Mesenchymal stem cell (in vitro differentiated cells and primary cell): ENCODE measurements at regions not wholly inside any gene's neighbourhood (a gene's known extent, or its start where the extent isn't known, plus 50 kb on each side); places are given as distances from the start of the nearest gene placed in this dataset.

Experiments
- DNase-seq: peaks from one replicate; pipeline ENCODE4 v3.0.0-alpha.2; 2013
- H2AFZ ChIP-seq: one replicate; pipeline ENCODE4 v1.6.1; 2013; ENCODE audit warnings: low read depth, mild to moderate bottlenecking, control low read depth, inconsistent platforms, low read length, moderate library complexity
- H2AK5ac ChIP-seq: 2 replicates; pipeline ENCODE4 v1.6.1; 2013; ENCODE audit warnings: low read length, moderate library complexity, mild to moderate bottlenecking, inconsistent platforms; ENCODE audit not compliant: severe bottlenecking
- H2BK120ac ChIP-seq: one replicate; pipeline ENCODE4 v1.6.1; 2013; ENCODE audit warnings: low read depth, mild to moderate bottlenecking, inconsistent platforms, low read length, moderate library complexity
- H2BK12ac ChIP-seq, 2 experiments: one replicate each; pipeline ENCODE4 v1.6.1; 2013; ENCODE audit warnings: inconsistent platforms in 2 of 2, low read length in 2 of 2, mild to moderate bottlenecking in 2 of 2, moderate library complexity in 2 of 2, control low read depth in 1 of 2
- H2BK15ac ChIP-seq: one replicate; pipeline ENCODE4 v1.6.1; 2013; ENCODE audit warnings: mild to moderate bottlenecking, low read depth, inconsistent platforms; ENCODE audit not compliant: poor library complexity, severe bottlenecking
- H2BK5ac ChIP-seq: 2 replicates; pipeline ENCODE4 v1.6.1; 2013; ENCODE audit warnings: low read depth, mild to moderate bottlenecking, low read length, control low read depth, inconsistent platforms; ENCODE audit not compliant: poor library complexity, severe bottlenecking
- H3K14ac ChIP-seq, 2 experiments: one replicate each; pipeline ENCODE4 v1.6.1; 2013; ENCODE audit warnings: inconsistent platforms in 2 of 2, low read length in 2 of 2, control low read depth in 1 of 2, mild to moderate bottlenecking in 1 of 2, moderate library complexity in 1 of 2
- H3K18ac ChIP-seq, 2 experiments: one replicate each; pipeline ENCODE4 v1.6.1; 2013; ENCODE audit warnings: inconsistent platforms in 2 of 2, low read length in 2 of 2, control low read depth in 1 of 2, low read depth in 1 of 2, mild to moderate bottlenecking in 1 of 2
- H3K23ac ChIP-seq, 2 experiments: one replicate each; pipeline ENCODE4 v1.6.1; 2013; ENCODE audit warnings: inconsistent platforms in 2 of 2, low read length in 2 of 2, mild to moderate bottlenecking in 2 of 2, moderate library complexity in 2 of 2, control low read depth in 1 of 2
- H3K27ac ChIP-seq: 2 replicates; pipeline ENCODE4 v1.5.1; 2013; ENCODE audit warnings: mild to moderate bottlenecking, moderate library complexity, low read length, control low read depth, inconsistent platforms; ENCODE audit not compliant: poor library complexity, severe bottlenecking
- H3K27me3 ChIP-seq, 2 experiments: 2 replicates each; pipeline versions ENCODE4 v1.6.1 to v1.7.0; 2013; ENCODE audit warnings: low read length in 2 of 2, mild to moderate bottlenecking in 2 of 2, moderate library complexity in 2 of 2, control low read depth in 1 of 2, inconsistent platforms in 1 of 2; ENCODE audit not compliant: control insufficient read depth in 1 of 2, insufficient read depth in 1 of 2
- H3K36me3 ChIP-seq, 2 experiments: 2 replicates each; pipeline versions ENCODE4 v1.6.1 to v1.7.0; 2013; ENCODE audit warnings: low read length in 2 of 2, control low read depth in 1 of 2, inconsistent platforms in 1 of 2, low read depth in 1 of 2, mild to moderate bottlenecking in 1 of 2; ENCODE audit not compliant: insufficient read depth in 2 of 2, control insufficient read depth in 1 of 2
- H3K4ac ChIP-seq, 2 experiments: one replicate each; pipeline ENCODE4 v1.6.1; 2013; ENCODE audit warnings: inconsistent platforms in 2 of 2, low read length in 2 of 2, mild to moderate bottlenecking in 2 of 2, moderate library complexity in 2 of 2, control low read depth in 1 of 2, low read depth in 1 of 2
- H3K4me1 ChIP-seq: 2 replicates; pipeline ENCODE4 v1.6.1; 2013; ENCODE audit warnings: low read depth, low read length, control low read depth; ENCODE audit not compliant: control insufficient read depth, insufficient read depth
- H3K4me2 ChIP-seq: 2 replicates; pipeline ENCODE4 v1.6.1; 2013; ENCODE audit warnings: low read length, mild to moderate bottlenecking, inconsistent platforms; ENCODE audit not compliant: poor library complexity, severe bottlenecking
- H3K4me3 ChIP-seq, 2 experiments: 2 replicates each; pipeline versions ENCODE4 v1.5.1 to v1.7.0; 2013; ENCODE audit warnings: low read length in 2 of 2, mild to moderate bottlenecking in 2 of 2, control low read depth in 1 of 2, low read depth in 1 of 2; ENCODE audit not compliant: insufficient read depth in 1 of 2
- H3K79me1 ChIP-seq: replicated peaks from 2 replicates; pipeline ENCODE4 v1.6.1; 2013; ENCODE audit warnings: mild to moderate bottlenecking, control low read depth, low read length, inconsistent platforms; ENCODE audit not compliant: poor library complexity, severe bottlenecking
- H3K9ac ChIP-seq: 2 replicates; pipeline ENCODE4 v1.7.0; 2013; ENCODE audit warnings: mild to moderate bottlenecking, low read length, moderate library complexity
- H3K9me3 ChIP-seq: 2 replicates; pipeline ENCODE4 v1.7.0; 2013; ENCODE audit warnings: mild to moderate bottlenecking, low read length; ENCODE audit not compliant: control insufficient read depth
- H4K8ac ChIP-seq: one replicate; pipeline ENCODE4 v1.6.1; 2013; ENCODE audit warnings: inconsistent platforms, mild to moderate bottlenecking, low read length, moderate library complexity
- H4K91ac ChIP-seq: one replicate; pipeline ENCODE4 v1.6.1; 2013; ENCODE audit warnings: mild to moderate bottlenecking, low read length, inconsistent platforms
- WGBS: methylation state at CpG from one replicate; pipeline ENCODE4 v1.1.7; 2013; ENCODE audit warnings: mixed read lengths; 5-methylcytosine and 5-hydroxymethylcytosine counted together

- H4K91ac ChIP-seq, result no peak overlapping the region
Observed at GRCh38 chr10:76675561-76675950, 962.1 kb downstream of the KCNMA1 start.

GRCh38 chr10:76667408-76668370 lies 969.9 kb downstream of the KCNMA1 start:
- H3K36me3 ChIP-seq, result no peaks in the 10 kb centered on the region
- H3K27ac ChIP-seq, result no peak overlapping the region
- no peaks in the 10 kb centered on the region for H3K27me3 ChIP-seq
- no peak overlapping the region for H4K91ac ChIP-seq
- H3K4me1 ChIP-seq, result no peaks in the 10 kb centered on the region
- DNase-seq, result no peak
- no peak overlapping the region for H3K9ac ChIP-seq
- no peak overlapping the region for H2BK15ac ChIP-seq
- no peak overlapping the region for H2BK120ac ChIP-seq
- no peak overlapping the region for H3K23ac ChIP-seq
- H2BK12ac ChIP-seq, result no peak overlapping the region
- H3K9me3 ChIP-seq, result no peaks in the 10 kb centered on the region
- H4K8ac ChIP-seq, result no peak overlapping the region
- no peak overlapping the region for H2AFZ ChIP-seq
- H2AK5ac ChIP-seq, result no peak overlapping the region
- H3K18ac ChIP-seq, result no peak overlapping the region
- H3K4ac ChIP-seq, result no peak overlapping the region
- no peak overlapping the region for H3K4me2 ChIP-seq
- H3K14ac ChIP-seq, result no peak overlapping the region
- 96% methylated on average over 3 of the region's 4 CpGs for WGBS
- no peak overlapping the region for H2BK5ac ChIP-seq
- no peaks in the 10 kb centered on the region for H3K79me1 ChIP-seq
- H3K4me3 ChIP-seq, result no peak overlapping the region

More at GRCh38 chr10:76675561-76675950, 962.1 kb downstream of the KCNMA1 start:
- Histone ChIP-seq H3K79me1 (no peaks in the 10 kb centered on the region), H4K8ac (no peak overlapping the region), H3K9ac (no peak overlapping the region), H3K23ac (no peak overlapping the region), H2BK120ac (no peak overlapping the region), H2BK5ac (no peak overlapping the region), H3K14ac (no peak overlapping the region), H2AK5ac (no peak overlapping the region), H3K4me1 (no peaks in the 10 kb centered on the region), H2BK12ac (no peak overlapping the region), H3K36me3 (no peaks in the 10 kb centered on the region), H3K18ac (no peak overlapping the region), H3K9me3 (no peaks in the 10 kb centered on the region), H3K4me2 (no peak overlapping the region), H3K4me3 (no peak overlapping the region), H3K4ac (no peak overlapping the region), H3K27ac (no peak overlapping the region), H3K27me3 (peaks cover 4 to 12% of the 10 kb centered on the region in 2 experiments), H2AFZ (no peak overlapping the region), H2BK15ac (no peak overlapping the region)
- 80% methylated on average over 3 of the region's 3 CpGs for WGBS
- no peak for DNase-seq

- Histone ChIP-seq H3K36me3 (no peaks in the 10 kb centered on the region), H2AK5ac (no peak overlapping the region), H4K91ac (no peak overlapping the region), H3K14ac (no peak overlapping the region), H2BK12ac (no peak overlapping the region), H3K23ac (no peak overlapping the region), H3K18ac (no peak overlapping the region), H4K8ac (no peak overlapping the region), H3K4ac (no peak overlapping the region), H3K9ac (no peak overlapping the region), H3K4me3 (no peak overlapping the region), H2BK5ac (no peak overlapping the region), H3K9me3 (no peaks in the 10 kb centered on the region), H2BK15ac (no peak overlapping the region), H3K4me1 (no peaks in the 10 kb centered on the region), H3K27ac (no peak overlapping the region), H2AFZ (no peak overlapping the region), H3K79me1 (no peaks in the 10 kb centered on the region), H2BK120ac (no peak overlapping the region), H3K4me2 (no peak overlapping the region), H3K27me3 (no peaks in the 10 kb centered on the region)
- 60% methylated on average over 1 of the region's 1 CpG for WGBS
- no peak for DNase-seq
Observed at GRCh38 chr10:76666891-76667290, 970.7 kb downstream of the KCNMA1 start.

GRCh38 chr10:76665029-76665428 lies 972.6 kb downstream of the KCNMA1 start:
- Histone ChIP-seq H2BK15ac (no peak overlapping the region), H3K36me3 (no peaks in the 10 kb centered on the region), H2BK5ac (no peak overlapping the region), H2AFZ (no peak overlapping the region), H3K27me3 (no peaks in the 10 kb centered on the region), H3K23ac (no peak overlapping the region), H3K14ac (no peak overlapping the region), H3K4me1 (no peaks in the 10 kb centered on the region), H3K79me1 (no peaks in the 10 kb centered on the region), H3K18ac (no peak overlapping the region), H3K9ac (no peak overlapping the region), H3K4me2 (no peak overlapping the region), H3K9me3 (no peaks in the 10 kb centered on the region), H4K91ac (no peak overlapping the region), H2BK120ac (no peak overlapping the region), H3K4ac (no peak overlapping the region), H4K8ac (no peak overlapping the region), H3K4me3 (no peak overlapping the region), H3K27ac (no peak overlapping the region), H2AK5ac (no peak overlapping the region), H2BK12ac (no peak overlapping the region)
- DNase-seq, result peak; percentile 4
- 83% methylated on average over 1 of the region's 4 CpGs for WGBS
